ENCODE measurements at regions not wholly inside any gene's neighbourhood (a gene's known extent, or its start where the extent isn't known, plus 50 kb on each side); places are given as distances from the start of the nearest gene placed in this dataset.

DNA sequence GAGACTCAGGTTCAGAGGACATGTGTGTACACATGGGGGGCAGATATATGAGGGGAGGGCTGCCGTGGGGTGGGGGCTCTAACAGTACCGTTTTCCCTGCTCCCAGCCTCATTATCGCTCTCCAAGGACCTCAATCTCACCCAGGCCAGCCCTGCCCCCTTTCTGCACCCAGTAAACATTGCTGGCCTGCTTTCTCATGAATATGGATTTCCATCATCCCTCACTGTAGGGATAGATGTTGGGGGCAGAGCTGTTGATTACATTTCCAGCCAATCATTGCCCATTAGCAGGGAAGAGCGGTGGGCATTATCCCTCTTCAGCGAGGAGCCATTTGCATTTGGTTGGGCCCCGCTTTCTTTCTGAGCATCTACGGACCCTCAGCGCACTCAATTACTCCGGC, 273.8 kb downstream of the RPS6KC1 start:
- DNase-seq (ENCODE audit: low read depth) = no peak
- TF ChIP-seq, protein P1, sequence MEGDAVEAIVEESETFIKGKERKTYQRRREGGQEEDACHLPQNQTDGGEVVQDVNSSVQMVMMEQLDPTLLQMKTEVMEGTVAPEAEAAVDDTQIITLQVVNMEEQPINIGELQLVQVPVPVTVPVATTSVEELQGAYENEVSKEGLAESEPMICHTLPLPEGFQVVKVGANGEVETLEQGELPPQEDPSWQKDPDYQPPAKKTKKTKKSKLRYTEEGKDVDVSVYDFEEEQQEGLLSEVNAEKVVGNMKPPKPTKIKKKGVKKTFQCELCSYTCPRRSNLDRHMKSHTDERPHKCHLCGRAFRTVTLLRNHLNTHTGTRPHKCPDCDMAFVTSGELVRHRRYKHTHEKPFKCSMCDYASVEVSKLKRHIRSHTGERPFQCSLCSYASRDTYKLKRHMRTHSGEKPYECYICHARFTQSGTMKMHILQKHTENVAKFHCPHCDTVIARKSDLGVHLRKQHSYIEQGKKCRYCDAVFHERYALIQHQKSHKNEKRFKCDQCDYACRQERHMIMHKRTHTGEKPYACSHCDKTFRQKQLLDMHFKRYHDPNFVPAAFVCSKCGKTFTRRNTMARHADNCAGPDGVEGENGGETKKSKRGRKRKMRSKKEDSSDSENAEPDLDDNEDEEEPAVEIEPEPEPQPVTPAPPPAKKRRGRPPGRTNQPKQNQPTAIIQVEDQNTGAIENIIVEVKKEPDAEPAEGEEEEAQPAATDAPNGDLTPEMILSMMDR (conservative IDR thresholded peaks at IDR 0.05; ENCODE audit: low read length) = no peak
- no peak overlapping the region for H3K4me3 ChIP-seq (ENCODE audit: low read length)

DNA sequence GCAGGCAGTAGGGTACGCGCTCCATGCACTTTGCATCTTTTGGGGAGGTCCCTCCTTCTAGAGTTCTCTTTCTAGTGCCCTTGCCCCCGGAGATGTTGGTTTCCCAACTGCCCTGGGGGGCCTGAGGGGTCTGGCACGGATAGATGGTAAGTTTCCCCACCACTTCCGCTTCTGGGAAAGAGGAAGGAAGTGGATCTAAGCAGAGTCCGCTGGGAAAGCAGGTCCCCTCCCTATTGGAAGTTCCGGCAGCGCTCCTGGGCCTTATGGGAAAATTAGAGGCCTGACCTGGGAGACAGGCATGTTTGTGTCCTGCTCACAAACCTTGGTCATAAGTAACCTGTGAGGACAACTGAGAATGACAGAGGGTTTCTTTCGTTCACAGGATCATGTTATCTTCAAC, 274.4 kb downstream of the RPS6KC1 start:
- no peak overlapping the region for H3K4me3 ChIP-seq (ENCODE audit: low read length)
- TF ChIP-seq, protein P1 (conservative IDR thresholded peaks at IDR 0.05; ENCODE audit: low read length) = no peak
- no peak for DNase-seq (ENCODE audit: low read depth)

DNA sequence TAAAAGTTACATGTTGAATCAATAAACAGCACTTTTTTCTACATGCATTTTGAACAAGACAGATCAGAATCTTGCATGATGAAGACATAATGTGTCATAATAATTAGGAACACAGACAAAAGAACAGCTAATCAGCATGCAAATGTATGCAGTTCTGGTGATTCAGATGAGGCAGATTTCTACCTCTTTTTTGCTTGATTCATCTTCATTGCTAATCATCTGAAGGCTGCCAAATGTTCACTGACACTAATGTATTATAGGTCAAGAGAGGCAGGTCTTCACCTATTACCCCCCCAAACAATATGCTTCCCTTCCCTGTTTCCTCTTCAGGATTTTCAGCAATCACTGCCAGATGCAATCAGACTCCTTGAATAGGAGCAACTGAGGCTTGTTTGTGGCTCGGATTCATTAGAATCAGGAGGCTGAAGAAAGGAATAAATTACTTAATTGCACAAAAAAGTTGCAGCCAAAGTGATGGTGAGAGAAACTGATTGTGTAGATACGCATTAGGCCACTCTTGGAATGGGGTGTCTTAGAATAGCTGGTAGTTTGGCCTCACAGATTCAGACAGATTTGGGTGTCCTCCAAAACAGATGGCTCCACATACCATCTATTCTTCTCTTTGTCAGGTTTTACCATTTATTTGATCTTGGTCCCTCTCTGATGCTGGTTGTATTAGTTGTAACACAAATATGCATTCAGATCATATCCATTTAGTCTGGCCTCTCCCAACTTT, 275.4 kb downstream of the RPS6KC1 start:
- peak; percentile 47 for DNase-seq (ENCODE audit: low read depth)
- TF ChIP-seq, protein P1 (conservative IDR thresholded peaks at IDR 0.05; ENCODE audit: low read length) = no peak
- H3K4me3 ChIP-seq (ENCODE audit: low read length) = no peak overlapping the region

DNA sequence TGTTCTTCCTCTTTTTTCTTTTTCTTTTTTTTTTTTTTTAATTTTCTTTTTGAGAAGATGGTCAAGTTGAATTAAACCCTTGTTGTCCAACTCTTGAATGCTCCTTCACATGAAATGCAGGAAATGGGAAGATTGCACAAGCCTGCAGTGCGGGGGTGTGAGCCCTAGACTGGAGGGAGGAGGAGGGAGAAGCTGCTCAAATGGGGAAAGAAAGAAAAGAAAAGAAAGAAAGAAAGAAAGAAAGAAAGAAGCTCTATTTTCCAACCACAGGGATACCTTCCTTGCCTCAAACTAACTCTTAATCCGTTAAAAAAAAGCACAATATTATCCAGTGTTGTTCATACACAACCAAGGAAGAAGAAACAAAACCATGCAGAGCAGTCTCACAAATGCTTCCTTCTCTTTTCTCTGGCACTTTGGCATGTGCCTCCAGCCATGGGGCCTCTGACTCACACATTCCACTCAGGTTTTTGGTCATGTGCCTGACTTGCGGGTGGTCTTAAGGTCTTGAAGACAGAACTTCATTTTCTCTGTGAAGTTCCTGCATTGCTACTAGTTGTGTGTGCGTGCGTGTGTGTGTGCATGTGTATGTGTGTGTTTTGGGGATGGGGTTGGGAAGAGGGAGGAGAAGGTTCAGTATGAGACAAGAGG, 276.1 kb downstream of the RPS6KC1 start:
- TF ChIP-seq, protein P1 (conservative IDR thresholded peaks at IDR 0.05; ENCODE audit: low read length) = no peak
- DNase-seq (ENCODE audit: low read depth) = peak; percentile 89
- no peak overlapping the region for H3K4me3 ChIP-seq (ENCODE audit: low read length)

DNA sequence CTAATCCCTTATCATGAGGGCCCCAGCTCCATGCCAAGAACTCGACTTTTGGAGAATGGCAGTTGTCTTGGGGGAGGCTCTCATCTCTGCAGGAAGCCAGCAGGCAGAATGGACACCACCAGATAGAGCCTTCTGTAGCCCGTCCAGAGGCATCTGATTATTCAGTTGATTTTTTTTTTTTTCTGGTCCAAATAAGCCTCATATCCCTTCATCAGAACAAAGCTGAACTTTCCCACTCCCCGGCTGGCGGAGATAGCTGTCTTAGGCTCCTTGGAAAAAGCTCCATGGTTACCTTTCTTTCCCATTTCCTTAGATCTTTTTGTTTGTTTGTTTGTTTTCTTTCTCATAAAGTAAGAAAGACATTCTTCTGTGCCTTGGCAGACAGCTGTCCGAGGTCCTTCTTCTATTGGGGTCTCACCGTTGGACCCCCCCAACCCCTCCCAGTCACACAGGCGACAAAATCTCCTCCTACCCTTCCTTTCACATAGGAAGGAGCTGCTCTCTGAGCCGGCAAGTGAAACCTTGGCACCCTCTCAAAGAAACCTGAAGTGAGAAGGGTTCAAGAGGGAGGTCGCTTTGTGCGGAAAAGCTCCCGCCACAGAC, 278.5 kb downstream of the RPS6KC1 start:
- no peak overlapping the region for H3K4me3 ChIP-seq (ENCODE audit: low read length)
- no peak for DNase-seq (ENCODE audit: low read depth)
- TF ChIP-seq, protein P1 (conservative IDR thresholded peaks at IDR 0.05; ENCODE audit: low read length) = no peak

DNA sequence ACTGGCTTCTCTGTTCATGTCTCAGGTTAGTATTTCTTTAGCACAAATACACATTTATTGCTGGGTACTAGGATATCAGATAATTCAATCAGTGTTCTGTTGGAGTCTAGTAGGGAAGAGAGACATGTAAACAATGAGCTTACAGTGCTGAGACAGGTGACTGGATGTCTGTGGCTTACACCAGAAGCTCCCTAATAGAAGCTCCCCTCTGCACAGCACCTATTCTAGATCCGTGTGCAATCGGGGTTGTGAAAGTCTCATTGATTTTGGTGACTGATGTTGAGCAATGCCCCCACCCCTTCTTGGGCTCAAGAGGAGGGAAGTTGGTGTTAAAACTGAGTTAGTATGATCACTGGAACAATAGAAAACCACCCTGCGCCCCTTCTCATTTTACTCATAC, 279.2 kb downstream of the RPS6KC1 start:
- DNase-seq (ENCODE audit: low read depth) = no peak
- TF ChIP-seq, protein P1 (conservative IDR thresholded peaks at IDR 0.05; ENCODE audit: low read length) = no peak

More for the DNA sequence above, 279.2 kb downstream of the RPS6KC1 start:
- H3K4me3 ChIP-seq (ENCODE audit: low read length) = no peak overlapping the region
